HCT116 (cell line): ENCODE measurements at regions not wholly inside any gene's neighbourhood (a gene's known extent, or its start where the extent isn't known, plus 50 kb on each side); places are given as distances from the start of the nearest gene placed in this dataset.
A peak's percentile ranks its signal among the peaks of the same experiment; 100 is the strongest.

Experiments
- ATAC-seq: fragments of 200-7000 bp; cut with Tn5 transposase; 2 replicates; pipeline ENCODE4 v1.9.1; 2020; ENCODE audit warnings: mild to moderate bottlenecking, moderate library complexity
- BruUV-seq: library from RNA; stranded (reverse); fragments of 400-500 nt; replicated peaks from 2 replicates; lab custom pipeline; 2021; lab: Mats Ljungman, UMichigan
- CTCF ChIA-PET: fragments of 300-600 bp; sonication (Branson Sonifier 250); formaldehyde crosslinking; loops from one replicate; lab custom pipeline; 2021; ENCODE audit warnings: antibody characterized with exemption; lab: Charles Lee
- POLR2A ChIA-PET: fragments of 300-600, 350-600 bp; sonication (Branson Sonifier 250); formaldehyde crosslinking; loops from one replicate; lab custom pipeline; 2021; ENCODE audit warnings: antibody characterized with exemption; lab: Charles Lee
- RAD21 ChIA-PET, 2 experiments: fragments of 300-600 bp; sonication (Branson Sonifier 250); formaldehyde crosslinking; loops; one replicate each; lab custom pipeline; 2023; ENCODE audit warnings: low total read pairs in 2 of 2; ENCODE audit not compliant: uncharacterized antibody in 2 of 2, unreplicated experiment in 2 of 2, low non-redundant PET in 1 of 2; lab: Charles Lee
- DNase-seq: peaks from one replicate; pipeline ENCODE4 v3.0.0-alpha.2; 2010; ENCODE audit warnings: low read depth, low spot score
- H2AFZ ChIP-seq: fragments of 200-600 bp; shearing (Covaris generic), sonication (generic); 2 replicates; pipeline ENCODE4 v1.6.1; 2017; ENCODE audit warnings: low read depth, mixed run types, mixed read lengths, antibody characterized with exemption, low read length; ENCODE audit not compliant: poor library complexity, severe bottlenecking
- H3K27ac ChIP-seq: 2 replicates; pipeline ENCODE4 v1.5.1; 2012; ENCODE audit warnings: low read depth, low read length
- H3K27me3 ChIP-seq: fragments of 200-600 bp; sonication (generic); 2 replicates; pipeline ENCODE4 v1.6.1; 2016; ENCODE audit warnings: mixed run types, low read length, mixed read lengths; ENCODE audit not compliant: insufficient read depth
- H3K36me3 ChIP-seq, 2 experiments: fragments of 200-500 bp in 1 of 2; fragments of 200-600 bp in 1 of 2; sonication (Bioruptor generic) in 1 of 2; sonication (generic) in 1 of 2; 2 replicates each; pipeline versions ENCODE4 v1.5.1 to v1.6.1; 2014 to 2016; ENCODE audit warnings: low read length in 2 of 2, inconsistent platforms in 1 of 2, mixed read lengths in 1 of 2, mixed run types in 1 of 2; ENCODE audit not compliant: insufficient read depth in 2 of 2, control insufficient read depth in 1 of 2
- H3K4me1 ChIP-seq, 2 experiments: fragments of 200-600 bp in 1 of 2; sonication (generic) in 1 of 2; 2 replicates each; pipeline versions ENCODE4 v1.5.1 to v1.6.1; 2012 to 2017; ENCODE audit warnings: low read length in 2 of 2, inconsistent platforms in 1 of 2, mild to moderate bottlenecking in 1 of 2, mixed read lengths in 1 of 2, mixed run types in 1 of 2, moderate library complexity in 1 of 2; ENCODE audit not compliant: insufficient read depth in 2 of 2, control insufficient read depth in 1 of 2
- H3K4me2 ChIP-seq: fragments of 200-600 bp; sonication (generic); 2 replicates; pipeline ENCODE4 v1.6.1; 2017; ENCODE audit warnings: mixed run types, low read length, mixed read lengths
- H3K4me3 ChIP-seq, 2 experiments: fragments of 200-600 bp in 1 of 2; sonication (generic) in 1 of 2; replicated peaks in 1 of 2; 2 replicates each; pipeline ENCODE4 v1.5.1; 2011 to 2016; ENCODE audit warnings: low read length in 2 of 2, control low read depth in 1 of 2, low read depth in 1 of 2, mild to moderate bottlenecking in 1 of 2, mixed read lengths in 1 of 2, mixed run types in 1 of 2
- H3K79me2 ChIP-seq: fragments of 200-600 bp; sonication (generic); 2 replicates; pipeline ENCODE4 v1.6.1; 2017; ENCODE audit warnings: mild to moderate bottlenecking, mixed run types, low read length, moderate library complexity, mixed read lengths; ENCODE audit not compliant: insufficient read depth
- H3K9ac ChIP-seq: fragments of 200-600 bp; sonication (generic); 2 replicates; pipeline ENCODE4 v1.6.1; 2016; ENCODE audit warnings: low read length, mixed read lengths
- H3K9me2 ChIP-seq: fragments of 200-600 bp; sonication (generic), shearing (Covaris generic); 2 replicates; pipeline ENCODE4 v1.6.1; 2017; ENCODE audit warnings: mixed run types, mild to moderate bottlenecking, moderate library complexity; ENCODE audit not compliant: insufficient read depth
- H3K9me3 ChIP-seq, 2 experiments: fragments of 200-500 bp in 1 of 2; fragments of 200-600 bp in 1 of 2; sonication (Bioruptor generic) in 1 of 2; sonication (generic) in 1 of 2; 2 replicates each; pipeline ENCODE4 v1.6.1; 2014 to 2017; ENCODE audit warnings: low read length in 2 of 2, mixed read lengths in 2 of 2, inconsistent platforms in 1 of 2, low read depth in 1 of 2, mild to moderate bottlenecking in 1 of 2, mixed run types in 1 of 2, moderate library complexity in 1 of 2; ENCODE audit not compliant: control insufficient read depth in 1 of 2, insufficient read depth in 1 of 2
- H4K20me1 ChIP-seq: fragments of 200-600 bp; sonication (generic), shearing (Covaris generic); 2 replicates; pipeline ENCODE4 v1.6.1; 2017; ENCODE audit warnings: mixed run types, mild to moderate bottlenecking, moderate library complexity; ENCODE audit not compliant: insufficient read depth
- ATF3 ChIP-seq: IDR thresholded peaks from 2 replicates; pipeline ENCODE4 v1.6.1; 2012
- CBX3 ChIP-seq: IDR thresholded peaks from 2 replicates; pipeline ENCODE4 v1.6.1; 2012; ENCODE audit warnings: low read depth
- ELF1 ChIP-seq: IDR thresholded peaks from 2 replicates; pipeline ENCODE4 v1.6.1; 2012; ENCODE audit warnings: low read depth, borderline replicate concordance
- EZH2phosphoT487 ChIP-seq: fragments of 200-600 bp; IDR thresholded peaks from 2 replicates; pipeline ENCODE4 v1.6.1; 2018; ENCODE audit warnings: antibody characterized with exemption, borderline replicate concordance
- JUND ChIP-seq: IDR thresholded peaks from 2 replicates; pipeline ENCODE4 v1.6.1; 2012
- POLR2AphosphoS5 ChIP-seq: IDR thresholded peaks from 2 replicates; pipeline ENCODE4 v1.6.1; 2011; ENCODE audit warnings: mild to moderate bottlenecking, low read depth, low read length, moderate library complexity
- TCF7L2 ChIP-seq: IDR thresholded peaks from 2 replicates; pipeline ENCODE4 v1.7.0; 2011; ENCODE audit warnings: borderline replicate concordance, inconsistent platforms; ENCODE audit not compliant: insufficient read depth, insufficient read length; ENCODE audit errors: extremely low read depth
- YY1 ChIP-seq: IDR thresholded peaks from 2 replicates; pipeline ENCODE4 v1.6.1; 2011; ENCODE audit warnings: low read length, low read depth, moderate library complexity, mild to moderate bottlenecking; ENCODE audit not compliant: insufficient replicate concordance; ENCODE audit errors: extremely low read depth
- ZBTB33 ChIP-seq: IDR thresholded peaks from 2 replicates; pipeline ENCODE4 v1.6.1; 2011; ENCODE audit warnings: mild to moderate bottlenecking, low read length, moderate library complexity; ENCODE audit not compliant: insufficient replicate concordance; ENCODE audit errors: extremely low read depth
- ZFX ChIP-seq: fragments of 450-650 bp; IDR thresholded peaks from 2 replicates; pipeline ENCODE4 v1.6.1; 2017
- intact Hi-C: fragments of 100-400 bp; cut with micrococcal nuclease; formaldehyde crosslinking; loops from 2 replicates; pipeline ENCODE4 v1.10.0; 2022
- TF ChIP-seq, protein P1 (sequence below): IDR thresholded peaks from 2 replicates; pipeline ENCODE4 v1.6.1; 2012
- TF ChIP-seq, protein P2 (sequence below), 3 experiments: fragments of 200-600 bp in 1 of 3; sonication (generic) in 1 of 3; IDR thresholded peaks in 2 of 3; conservative IDR thresholded peaks in 1 of 3; 2 replicates each; pipeline ENCODE4 v1.5.1; 2012 to 2017; ENCODE audit warnings: low read depth in 2 of 3, low read length in 2 of 3, antibody characterized with exemption in 1 of 3, borderline replicate concordance in 1 of 3, control low read depth in 1 of 3, mild to moderate bottlenecking in 1 of 3, mixed read lengths in 1 of 3, mixed run types in 1 of 3, moderate library complexity in 1 of 3; ENCODE audit not compliant: insufficient read depth in 1 of 3

- TF ChIP-seq, protein P1, sequence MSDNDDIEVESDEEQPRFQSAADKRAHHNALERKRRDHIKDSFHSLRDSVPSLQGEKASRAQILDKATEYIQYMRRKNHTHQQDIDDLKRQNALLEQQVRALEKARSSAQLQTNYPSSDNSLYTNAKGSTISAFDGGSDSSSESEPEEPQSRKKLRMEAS: no peak
- TF ChIP-seq POLR2AphosphoS5: no peak
- no peak for TF ChIP-seq EZH2phosphoT487
- TF ChIP-seq ATF3: no peak
Measured at GRCh38 chr6:128659878-128660622, 139.7 kb upstream of the PTPRK start (continued).

DNA sequence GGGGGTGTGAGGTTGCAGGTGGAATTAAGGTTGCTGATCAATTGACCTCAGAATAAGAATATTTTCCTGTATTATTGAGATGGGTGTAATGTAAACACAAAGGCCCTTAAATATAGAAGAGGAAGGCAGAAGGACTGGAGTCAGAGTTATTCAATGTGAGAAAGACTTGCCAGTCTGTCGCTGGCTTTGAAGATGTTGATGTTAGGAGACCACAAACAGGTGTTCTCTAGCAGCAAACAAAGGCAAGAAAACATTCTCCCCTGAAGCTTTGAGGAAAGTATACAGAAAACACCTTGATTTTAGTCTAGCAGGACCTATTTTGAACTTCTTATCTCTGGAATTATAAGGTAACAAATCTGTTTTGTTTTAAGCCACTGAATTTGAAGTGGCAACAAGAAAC lies 138.9 kb upstream of the PTPRK start:
- Histone ChIP-seq H3K27ac (no peak overlapping the region), H3K36me3 (no peaks in the 10 kb centered on the region), H3K4me1 (peaks cover 7 to 21% of the 10 kb centered on the region in 2 experiments), H3K4me3 (no peak overlapping the region), H3K9me2 (no peaks in the 10 kb centered on the region), H4K20me1 (no peaks in the 10 kb centered on the region), H3K4me2 (no peak overlapping the region), H2AFZ (peak overlapping the region; percentile 57), H3K27me3 (no peaks in the 10 kb centered on the region), H3K79me2 (no peaks in the 10 kb centered on the region), H3K9me3 (no peaks in the 10 kb centered on the region), H3K9ac (no peak overlapping the region)
- TF ChIP-seq ELF1: no peak
- intact Hi-C loops: no loop called here
- DNase-seq: no peak
- POLR2A ChIA-PET: no interaction called here
- RAD21 ChIA-PET: no interaction called here
- no TSS peak for BruUV-seq
- ATAC-seq: no peak
- CTCF ChIA-PET: no interaction called here

DNA sequence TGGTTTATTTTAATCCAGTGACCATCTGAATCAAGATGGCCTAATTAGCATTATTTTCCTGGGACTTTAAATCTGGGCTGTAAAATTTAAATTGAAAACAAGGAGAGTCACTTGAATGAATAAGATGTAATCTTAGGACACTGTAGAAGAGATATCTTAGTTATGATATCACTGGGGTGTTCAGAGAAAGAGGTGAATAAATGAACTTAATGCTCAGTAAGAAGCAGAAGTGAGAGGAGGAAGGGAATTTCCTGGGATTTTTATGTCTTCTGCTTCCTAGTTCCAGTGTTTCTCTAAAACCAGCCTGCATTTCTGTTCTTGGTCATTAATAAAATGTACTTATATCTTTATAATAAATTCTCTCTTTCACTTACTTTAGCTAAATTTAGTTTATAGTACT lies 136.8 kb upstream of the PTPRK start:
- Histone ChIP-seq H3K9ac (no peak overlapping the region), H3K9me3 (no peaks in the 10 kb centered on the region), H3K79me2 (no peaks in the 10 kb centered on the region), H3K27ac (no peak overlapping the region), H3K4me3 (no peak overlapping the region), H3K9me2 (no peaks in the 10 kb centered on the region), H3K36me3 (no peaks in the 10 kb centered on the region), H2AFZ (no peak overlapping the region), H4K20me1 (no peaks in the 10 kb centered on the region), H3K4me2 (no peak overlapping the region), H3K4me1 (peaks cover 7 to 21% of the 10 kb centered on the region in 2 experiments), H3K27me3 (no peaks in the 10 kb centered on the region)
- DNase-seq (no peak), ATAC-seq (no peak)
- ChIA-PET RAD21 (no interaction called here), POLR2A (no interaction called here), CTCF (no interaction called here)
- intact Hi-C loops: no loop called here
- no TSS peak for BruUV-seq
- TF ChIP-seq, protein P2, sequence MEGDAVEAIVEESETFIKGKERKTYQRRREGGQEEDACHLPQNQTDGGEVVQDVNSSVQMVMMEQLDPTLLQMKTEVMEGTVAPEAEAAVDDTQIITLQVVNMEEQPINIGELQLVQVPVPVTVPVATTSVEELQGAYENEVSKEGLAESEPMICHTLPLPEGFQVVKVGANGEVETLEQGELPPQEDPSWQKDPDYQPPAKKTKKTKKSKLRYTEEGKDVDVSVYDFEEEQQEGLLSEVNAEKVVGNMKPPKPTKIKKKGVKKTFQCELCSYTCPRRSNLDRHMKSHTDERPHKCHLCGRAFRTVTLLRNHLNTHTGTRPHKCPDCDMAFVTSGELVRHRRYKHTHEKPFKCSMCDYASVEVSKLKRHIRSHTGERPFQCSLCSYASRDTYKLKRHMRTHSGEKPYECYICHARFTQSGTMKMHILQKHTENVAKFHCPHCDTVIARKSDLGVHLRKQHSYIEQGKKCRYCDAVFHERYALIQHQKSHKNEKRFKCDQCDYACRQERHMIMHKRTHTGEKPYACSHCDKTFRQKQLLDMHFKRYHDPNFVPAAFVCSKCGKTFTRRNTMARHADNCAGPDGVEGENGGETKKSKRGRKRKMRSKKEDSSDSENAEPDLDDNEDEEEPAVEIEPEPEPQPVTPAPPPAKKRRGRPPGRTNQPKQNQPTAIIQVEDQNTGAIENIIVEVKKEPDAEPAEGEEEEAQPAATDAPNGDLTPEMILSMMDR (IDR thresholded peaks at IDR 0.05 in 2 of 3, conservative IDR thresholded peaks at IDR 0.05 in 1 of 3; ENCODE audit: borderline replicate concordance in 1 of 3, insufficient read depth in 1 of 3, low read depth in 2 of 3, low read length in 2 of 3): no peak
- TF ChIP-seq ELF1 (no peak), TCF7L2 (no peak), CBX3 (no peak), JUND (no peak), YY1 (no peak), EZH2phosphoT487 (no peak), ZFX (no peak), ZBTB33 (no peak)
- TF ChIP-seq, protein P1: no peak
